Endothelial cell of umbilical vein (primary cell): ENCODE measurements at regions not wholly inside any gene's neighbourhood (a gene's known extent, or its start where the extent isn't known, plus 50 kb on each side); places are given as distances from the start of the nearest gene placed in this dataset.

ENCODE experiments used
- BruUV-seq: library from RNA; stranded (reverse); fragments of 400-500 nt; replicated peaks from 2 replicates; lab custom pipeline; 2021; lab: Mats Ljungman, UMichigan
- CTCF ChIA-PET: fragments of 300-600, 350-600 bp; sonication (Branson Sonifier 250); formaldehyde crosslinking; loops from one replicate; lab custom pipeline; 2021; ENCODE audit warnings: antibody characterized with exemption, inconsistent platforms; lab: Charles Lee
- POLR2A ChIA-PET: fragments of 300-600, 350-600 bp; sonication (Branson Sonifier 250); formaldehyde crosslinking; loops from one replicate; lab custom pipeline; 2021; ENCODE audit warnings: antibody characterized with exemption, inconsistent platforms; lab: Charles Lee
- DNase-seq: peaks from one replicate; pipeline ENCODE4 v3.0.0-alpha.2; 2011; ENCODE audit warnings: low read depth, low spot score
- FAIRE-seq: peaks from 2 replicates; lab custom pipeline; 2011; peaks lifted over from hg19 to GRCh38; lab: Jason Lieb, UNC
- H2AFZ ChIP-seq: 2 replicates; pipeline ENCODE4 v1.6.0; 2012; ENCODE audit warnings: low read depth, low read length, control low read depth, inconsistent platforms
- H3K27ac ChIP-seq: 2 replicates; pipeline ENCODE4 v1.5.1; 2011; ENCODE audit warnings: low read depth, mild to moderate bottlenecking, control low read depth, low read length, moderate library complexity; ENCODE audit not compliant: insufficient read depth
- H3K27me3 ChIP-seq, 2 experiments: 2 replicates each; pipeline versions ENCODE4 v1.6.0 to v1.6.1; 2011; ENCODE audit warnings: low read length in 2 of 2, mixed read lengths in 1 of 2; ENCODE audit not compliant: control insufficient read depth in 2 of 2, insufficient read depth in 2 of 2
- H3K36me3 ChIP-seq, 2 experiments: 2 replicates in 1 of 2; 3 replicates in 1 of 2; pipeline ENCODE4 v1.5.1; 2011; ENCODE audit warnings: low read length in 2 of 2, mild to moderate bottlenecking in 1 of 2, moderate library complexity in 1 of 2; ENCODE audit not compliant: control insufficient read depth in 2 of 2, insufficient read depth in 2 of 2; ENCODE audit errors: extremely low read depth in 1 of 2
- H3K4me1 ChIP-seq: 3 replicates; pipeline ENCODE4 v1.5.1; 2011; ENCODE audit warnings: mild to moderate bottlenecking, low read length; ENCODE audit not compliant: control insufficient read depth, insufficient read depth; ENCODE audit errors: extremely low read depth
- H3K4me2 ChIP-seq: 2 replicates; pipeline ENCODE4 v1.6.1; 2011; ENCODE audit warnings: low read length, control low read depth, mixed read lengths; ENCODE audit not compliant: insufficient read depth
- H3K4me3 ChIP-seq, 3 experiments: fragments of 200-600 bp in 1 of 3; sonication (generic), shearing (Covaris generic) in 1 of 3; replicated peaks in 1 of 3; 2 replicates each; pipeline ENCODE4 v1.5.1; 2011 to 2016; ENCODE audit warnings: control low read depth in 3 of 3, low read length in 3 of 3, mild to moderate bottlenecking in 2 of 3, inconsistent platforms in 1 of 3, low read depth in 1 of 3, moderate library complexity in 1 of 3; ENCODE audit not compliant: insufficient read depth in 1 of 3
- H3K79me2 ChIP-seq: 2 replicates; pipeline ENCODE4 v1.6.0; 2012; ENCODE audit warnings: low read length, inconsistent platforms; ENCODE audit not compliant: control insufficient read depth, insufficient read depth
- H3K9ac ChIP-seq: replicated peaks from 2 replicates; pipeline ENCODE3; 2011; ENCODE audit warnings: low read length, control low read depth; ENCODE audit not compliant: insufficient read depth; ENCODE audit errors: extremely low read depth
- H3K9me1 ChIP-seq: replicated peaks from 3 replicates; pipeline ENCODE4 v1.6.0; 2011; ENCODE audit warnings: mild to moderate bottlenecking, low read length; ENCODE audit not compliant: control insufficient read depth, insufficient read depth; ENCODE audit errors: extremely low read depth
- H3K9me3 ChIP-seq: replicated peaks from 2 replicates; pipeline ENCODE4 v1.5.1; 2012; ENCODE audit warnings: low read length, inconsistent platforms; ENCODE audit not compliant: control insufficient read depth, insufficient read depth
- H4K20me1 ChIP-seq: replicated peaks from 2 replicates; pipeline ENCODE3; 2011; ENCODE audit warnings: mild to moderate bottlenecking, low read length; ENCODE audit not compliant: control insufficient read depth, insufficient read depth; ENCODE audit errors: extremely low read depth
- CTCF ChIP-seq, 2 donors: IDR thresholded peaks; 1 replicate in 1 of 2; 2 replicates in 1 of 2; pipeline ENCODE4 v1.5.1; 2011; ENCODE audit warnings: low read length in 2 of 2, mild to moderate bottlenecking in 2 of 2, moderate library complexity in 2 of 2, control low read depth in 1 of 2, inconsistent platforms in 1 of 2, low read depth in 1 of 2; ENCODE audit not compliant: insufficient read depth in 1 of 2; ENCODE audit errors: extremely low read depth in 1 of 2
- EZH2 ChIP-seq: IDR thresholded peaks from 2 replicates; pipeline ENCODE4 v1.6.1; 2012; ENCODE audit warnings: borderline replicate concordance, low read depth, mild to moderate bottlenecking, moderate library complexity, low read length, inconsistent platforms; ENCODE audit not compliant: severe bottlenecking
- FOS ChIP-seq: IDR thresholded peaks from 2 replicates; pipeline ENCODE4 v1.6.1; 2011; ENCODE audit warnings: mild to moderate bottlenecking, low read length, moderate library complexity, borderline replicate concordance; ENCODE audit not compliant: insufficient read depth
- GATA2 ChIP-seq: IDR thresholded peaks from 2 replicates; pipeline ENCODE4 v1.7.0; 2011; ENCODE audit warnings: low read depth, mild to moderate bottlenecking, moderate library complexity, mixed read lengths, low read length; ENCODE audit not compliant: insufficient read length, insufficient read depth
- JUN ChIP-seq: IDR thresholded peaks from 2 replicates; pipeline ENCODE4 v1.6.1; 2011; ENCODE audit warnings: borderline replicate concordance, low read depth; ENCODE audit not compliant: insufficient read length, insufficient read depth
- MAX ChIP-seq: IDR thresholded peaks from 2 replicates; pipeline ENCODE4 v1.6.1; 2011; ENCODE audit not compliant: insufficient read depth, insufficient read length
- MYC ChIP-seq: IDR thresholded peaks from one replicate; pipeline ENCODE4 v1.6.1; 2011; ENCODE audit warnings: mild to moderate bottlenecking, low read depth, low read length
- POLR2A ChIP-seq: IDR thresholded peaks from 2 replicates; pipeline ENCODE4 v1.6.1; 2012; ENCODE audit warnings: low read depth, mild to moderate bottlenecking, control low read depth, low read length
- POLR2AphosphoS5 ChIP-seq: IDR thresholded peaks from 2 replicates; pipeline ENCODE4 v1.6.1; 2012; ENCODE audit warnings: low read depth, mild to moderate bottlenecking, control low read depth, low read length, moderate library complexity; ENCODE audit not compliant: insufficient read depth
- dilution Hi-C: fragments of 300-500 bp; cut with MboI; formaldehyde crosslinking; loops from one replicate; pipeline ENCODE4 v1.15.0; 2019; ENCODE audit warnings: low sequenced_read_pairs; ENCODE audit not compliant: extremely low pct_ligation_motif_present
- intact Hi-C: fragments of 100-400 bp; cut with micrococcal nuclease; formaldehyde crosslinking; loops from one replicate; pipeline ENCODE4 v1.10.0; 2022

- Histone ChIP-seq H2AFZ (no peak overlapping the region), H3K4me2 (no peak overlapping the region), H3K36me3 (no peaks in the 10 kb centered on the region), H3K4me3 (no peak overlapping the region), H3K79me2 (no peaks in the 10 kb centered on the region), H4K20me1 (no peaks in the 10 kb centered on the region), H3K9me1 (no peaks in the 10 kb centered on the region), H3K9ac (no peak overlapping the region), H3K9me3 (no peaks in the 10 kb centered on the region), H3K4me1 (no peaks in the 10 kb centered on the region), H3K27me3 (no peaks in the 10 kb centered on the region), H3K27ac (no peak overlapping the region)
- intact Hi-C loops: no loop called here
- DNase-seq (no peak), FAIRE-seq (no peak)
- ChIA-PET POLR2A (no interaction called here), CTCF (no interaction called here)
- dilution Hi-C loops: no loop called here
- TF ChIP-seq MAX: no peak
- no peak for TF ChIP-seq GATA2
- no peak for TF ChIP-seq EZH2
- no peak for TF ChIP-seq POLR2AphosphoS5
- no peak for TF ChIP-seq POLR2A
- TF ChIP-seq JUN: no peak
- no peak for TF ChIP-seq FOS
- no peak for TF ChIP-seq CTCF (IDR thresholded peaks at IDR 0.05; ENCODE audit: extremely low read depth in 1 of 2, insufficient read depth in 1 of 2, low read depth in 1 of 2, low read length in 2 of 2)
- no peak for TF ChIP-seq MYC
- BruUV-seq: no TSS peak
Observed at GRCh38 chr3:75232216-75232615, 431.9 kb upstream of the FRG2C start.
